D721Med (cell line): ENCODE measurements at regions not wholly inside any gene's neighbourhood (a gene's known extent, or its start where the extent isn't known, plus 50 kb on each side); places are given as distances from the start of the nearest gene placed in this dataset.

ENCODE experiments used
- DNase-seq: peaks from one replicate; pipeline ENCODE4 v3.0.0; 2011; ENCODE audit warnings: low spot score; ENCODE audit not compliant: insufficient read length
- FAIRE-seq: peaks from 2 replicates; lab custom pipeline; 2011; peaks lifted over from hg19 to GRCh38; lab: Jason Lieb, UNC
- TF ChIP-seq, protein P1 (sequence below): IDR thresholded peaks from 2 replicates; pipeline ENCODE4 v1.5.1; 2012; ENCODE audit warnings: mild to moderate bottlenecking, control low read depth; ENCODE audit not compliant: insufficient read depth; ENCODE audit errors: missing control alignments

GRCh38 chr2:105626212-105626965, 118.3 kb upstream of the NCK2 start:
- DNase-seq (no peak), FAIRE-seq (no peak)
- TF ChIP-seq, protein P1, sequence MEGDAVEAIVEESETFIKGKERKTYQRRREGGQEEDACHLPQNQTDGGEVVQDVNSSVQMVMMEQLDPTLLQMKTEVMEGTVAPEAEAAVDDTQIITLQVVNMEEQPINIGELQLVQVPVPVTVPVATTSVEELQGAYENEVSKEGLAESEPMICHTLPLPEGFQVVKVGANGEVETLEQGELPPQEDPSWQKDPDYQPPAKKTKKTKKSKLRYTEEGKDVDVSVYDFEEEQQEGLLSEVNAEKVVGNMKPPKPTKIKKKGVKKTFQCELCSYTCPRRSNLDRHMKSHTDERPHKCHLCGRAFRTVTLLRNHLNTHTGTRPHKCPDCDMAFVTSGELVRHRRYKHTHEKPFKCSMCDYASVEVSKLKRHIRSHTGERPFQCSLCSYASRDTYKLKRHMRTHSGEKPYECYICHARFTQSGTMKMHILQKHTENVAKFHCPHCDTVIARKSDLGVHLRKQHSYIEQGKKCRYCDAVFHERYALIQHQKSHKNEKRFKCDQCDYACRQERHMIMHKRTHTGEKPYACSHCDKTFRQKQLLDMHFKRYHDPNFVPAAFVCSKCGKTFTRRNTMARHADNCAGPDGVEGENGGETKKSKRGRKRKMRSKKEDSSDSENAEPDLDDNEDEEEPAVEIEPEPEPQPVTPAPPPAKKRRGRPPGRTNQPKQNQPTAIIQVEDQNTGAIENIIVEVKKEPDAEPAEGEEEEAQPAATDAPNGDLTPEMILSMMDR: no peak

GRCh38 chr2:105625632-105626031, 119.1 kb upstream of the NCK2 start:
- TF ChIP-seq, protein P1: no peak
- FAIRE-seq: no peak
- no peak for DNase-seq

DNA sequence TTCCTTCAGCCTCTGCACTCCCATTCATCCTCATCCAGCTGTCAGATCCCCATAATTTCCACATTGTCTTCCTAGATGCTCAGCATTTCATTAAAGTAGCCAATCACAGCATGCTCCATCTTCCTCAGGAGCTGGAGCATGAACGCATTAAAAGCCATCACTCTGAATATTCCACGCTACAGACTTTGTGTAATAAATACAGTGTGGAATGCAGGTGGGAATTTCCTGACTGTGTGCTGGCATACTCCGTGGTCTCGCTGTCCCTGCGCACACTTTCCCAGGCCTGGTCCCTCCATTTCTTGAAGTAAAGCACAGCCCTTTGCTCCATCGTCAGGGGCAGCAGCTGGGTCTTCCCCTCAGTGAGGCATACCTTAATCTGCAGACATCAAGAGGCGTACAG, 123.7 kb upstream of the NCK2 start:
- TF ChIP-seq, protein P1: no peak
- no peak for FAIRE-seq
- DNase-seq: no peak

- no peak for DNase-seq
- TF ChIP-seq, protein P1: no peak
- FAIRE-seq: no peak
These were observed 126.4 kb upstream of the NCK2 start for GRCh38 chr2:105618351-105618659.

DNA sequence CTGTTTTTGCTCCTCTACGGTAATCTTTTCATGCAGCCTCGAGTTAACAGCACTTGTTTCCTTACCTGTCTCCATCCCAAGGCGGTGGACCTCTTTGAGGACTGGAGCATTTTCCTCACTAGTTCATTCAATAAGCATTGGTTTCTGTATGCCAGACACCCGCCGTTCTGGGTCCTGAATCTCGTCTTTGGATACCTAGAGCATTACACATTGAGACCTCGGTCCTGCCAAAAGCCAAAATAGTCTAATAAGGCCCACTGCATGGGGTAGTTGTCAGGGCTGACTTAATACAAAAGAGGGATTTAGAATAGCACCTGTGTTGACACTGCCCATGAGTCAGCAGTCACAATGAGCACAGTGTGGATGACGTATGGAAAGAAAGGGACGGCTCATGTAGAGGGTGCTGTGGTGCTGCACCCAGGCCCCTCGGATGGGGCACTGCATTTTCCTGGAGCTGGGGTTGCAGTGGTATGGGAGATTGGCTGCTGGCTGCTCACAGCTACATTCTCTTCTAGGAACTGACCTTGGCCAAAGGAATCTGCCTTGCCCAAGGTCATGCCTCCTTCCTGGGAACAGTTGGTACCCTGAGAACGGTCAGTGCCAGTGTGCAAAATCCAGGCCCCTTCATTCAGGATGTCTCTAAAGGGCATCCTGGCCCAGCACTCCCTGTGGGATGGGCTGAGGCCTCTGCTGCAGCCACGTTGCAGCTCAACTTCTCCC, 126.9 kb upstream of the NCK2 start:
- no peak for DNase-seq
- TF ChIP-seq, protein P1: no peak
- no peak for FAIRE-seq

DNA sequence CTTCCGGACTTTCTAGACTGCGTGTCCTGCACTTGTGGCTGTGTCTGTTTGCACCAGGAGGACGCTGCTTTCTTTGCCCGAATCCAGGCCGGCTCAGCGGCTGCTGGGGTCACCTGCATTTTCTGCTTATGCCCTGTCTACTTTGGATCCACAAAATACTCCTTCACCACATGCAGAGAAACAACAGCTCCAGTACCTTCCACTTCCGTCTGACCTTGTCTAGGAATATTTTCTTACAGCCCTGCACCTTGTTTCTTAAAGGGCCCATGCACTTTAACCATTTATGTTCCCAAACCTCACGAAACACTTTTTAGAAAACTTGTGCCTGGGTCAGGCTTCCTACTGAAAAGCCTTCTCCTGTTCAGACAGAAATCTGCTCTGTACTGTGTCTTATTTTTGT, 129.4 kb upstream of the NCK2 start:
- FAIRE-seq: no peak
- TF ChIP-seq, protein P1: no peak
- DNase-seq: no peak
